HepG2 (cell line): ENCODE measurements at regions not wholly inside any gene's neighbourhood (a gene's known extent, or its start where the extent isn't known, plus 50 kb on each side); places are given as distances from the start of the nearest gene placed in this dataset.

Source experiments
- ATAC-seq: fragments of 200-7000 bp; cut with Tn5 transposase; 3 replicates; pipeline ENCODE4 v1.9.1; 2020; ENCODE audit warnings: mild to moderate bottlenecking, moderate library complexity
- BruUV-seq: library from RNA; stranded (reverse); fragments of 400-500 nt; replicated peaks from 2 replicates; lab custom pipeline; 2021; lab: Mats Ljungman, UMichigan
- CTCF ChIA-PET: fragments of 300-600 bp; formaldehyde crosslinking; extraction: SDS; loops from one replicate; lab custom pipeline; 2021; ENCODE audit warnings: low total read pairs, inconsistent platforms, low intra/inter-chr PET ratio; lab: Yijun Ruan, JAX
- POLR2A ChIA-PET: fragments of 350-600 bp; sonication (Branson Sonifier 250); formaldehyde crosslinking; loops from one replicate; lab custom pipeline; 2020; ENCODE audit warnings: antibody characterized with exemption, inconsistent platforms; lab: Yijun Ruan, JAX
- DNase-seq: peaks from one replicate; pipeline ENCODE4 v3.0.0-alpha.2; 2015; ENCODE audit warnings: low spot score
- FAIRE-seq: peaks from 3 replicates; lab custom pipeline; 2011; peaks lifted over from hg19 to GRCh38; lab: Jason Lieb, UNC
- H2AFZ ChIP-seq: one replicate; pipeline ENCODE4 v1.6.1; 2011; ENCODE audit warnings: low read length, inconsistent platforms
- H3K27ac ChIP-seq: fragments of 300-600 bp; 3 replicates; pipeline ENCODE4 v1.8.0; 2011; ENCODE audit warnings: mixed run types, mild to moderate bottlenecking, mixed read lengths, low read length, inconsistent platforms; ENCODE audit not compliant: insufficient read depth; ENCODE audit errors: extremely low read length
- H3K27me3 ChIP-seq, 2 experiments: fragments of 200-600 bp in 1 of 2; 2 replicates in 1 of 2; 3 replicates in 1 of 2; pipeline versions ENCODE4 v1.6.0 to v1.8.0; 2011; ENCODE audit warnings: low read length in 2 of 2, mild to moderate bottlenecking in 2 of 2, moderate library complexity in 2 of 2, inconsistent platforms in 1 of 2; ENCODE audit not compliant: insufficient read depth in 2 of 2, control insufficient read depth in 1 of 2
- H3K36me3 ChIP-seq, 2 experiments: fragments of 200-600 bp in 1 of 2; replicated peaks in 1 of 2; 2 replicates in 1 of 2; 3 replicates in 1 of 2; pipeline versions ENCODE4 v1.5.1 to v1.8.0; 2011; ENCODE audit warnings: low read length in 2 of 2, inconsistent platforms in 1 of 2; ENCODE audit not compliant: insufficient read depth in 2 of 2, control insufficient read depth in 1 of 2
- H3K4me1 ChIP-seq: 2 replicates; pipeline ENCODE4 v1.5.1; 2012; ENCODE audit warnings: low read length, inconsistent platforms; ENCODE audit not compliant: insufficient read depth
- H3K4me2 ChIP-seq: 2 replicates; pipeline ENCODE4 v1.6.0; 2011; ENCODE audit warnings: low read depth, low read length, inconsistent platforms
- H3K4me3 ChIP-seq, 3 experiments: fragments of 200-600 bp in 1 of 3; sonication (generic), shearing (Covaris generic) in 1 of 3; replicated peaks in 1 of 3; 2 replicates each; pipeline ENCODE4 v1.5.1; 2011 to 2016; ENCODE audit warnings: low read length in 3 of 3, inconsistent platforms in 2 of 3, low read depth in 2 of 3, mild to moderate bottlenecking in 2 of 3, control low read depth in 1 of 3, mixed read lengths in 1 of 3; ENCODE audit not compliant: insufficient read depth in 1 of 3
- H3K79me2 ChIP-seq: one replicate; pipeline ENCODE4 v1.6.1; 2011; ENCODE audit warnings: low read length, inconsistent platforms; ENCODE audit not compliant: insufficient read depth
- H3K9ac ChIP-seq: 2 replicates; pipeline ENCODE4 v1.6.0; 2011; ENCODE audit warnings: mild to moderate bottlenecking, low read depth, low read length, inconsistent platforms; ENCODE audit not compliant: insufficient read depth
- H3K9me3 ChIP-seq: 2 replicates; pipeline ENCODE4 v1.5.1; 2012; ENCODE audit warnings: mild to moderate bottlenecking, low read length
- H4K20me1 ChIP-seq: 2 replicates; pipeline ENCODE4 v1.6.0; 2011; ENCODE audit warnings: inconsistent platforms, mild to moderate bottlenecking, low read length, moderate library complexity; ENCODE audit not compliant: insufficient read depth
- ARNTL ChIP-seq: sonication (generic); formaldehyde crosslinking; IDR thresholded peaks from 2 replicates; pipeline ENCODE4 v1.4.0; 2020; ENCODE audit warnings: mild to moderate bottlenecking, missing genetic modification reagents
- DNMT1 ChIP-seq: sonication (generic); formaldehyde crosslinking; IDR thresholded peaks from 2 replicates; pipeline ENCODE4 v1.5.1; 2020; ENCODE audit warnings: mild to moderate bottlenecking, missing genetic modification reagents
- ELF3 ChIP-seq: IDR thresholded peaks from 2 replicates; pipeline ENCODE4 v1.6.1; 2016; ENCODE audit warnings: missing genetic modification reagents, missing compliant biosample characterization
- KAT8 ChIP-seq: IDR thresholded peaks from 2 replicates; pipeline ENCODE4 v1.6.1; 2016; ENCODE audit warnings: missing genetic modification reagents, missing compliant biosample characterization
- NFE2L1 ChIP-seq: sonication (generic); formaldehyde crosslinking; IDR thresholded peaks from 2 replicates; pipeline ENCODE4 v1.4.0; 2020; ENCODE audit warnings: missing genetic modification reagents, mild to moderate bottlenecking, borderline replicate concordance
- POGK ChIP-seq: sonication (generic); formaldehyde crosslinking; conservative IDR thresholded peaks from 2 replicates; pipeline ENCODE4 v1.8.0; 2022; ENCODE audit warnings: mild to moderate bottlenecking, moderate library complexity, missing genetic modification reagents
- POLR2G ChIP-seq: fragments of 200-400 bp; formaldehyde crosslinking; IDR thresholded peaks from 2 replicates; pipeline ENCODE4 v1.6.1; 2018; ENCODE audit warnings: mild to moderate bottlenecking, low read depth, low read length, moderate library complexity
- RBAK ChIP-seq: sonication (generic); formaldehyde crosslinking; IDR thresholded peaks from 2 replicates; pipeline ENCODE4 v1.5.1; 2020; ENCODE audit warnings: mild to moderate bottlenecking, missing genetic modification reagents
- REXO4 ChIP-seq: sonication (generic); formaldehyde crosslinking; IDR thresholded peaks from 2 replicates; pipeline ENCODE4 v1.8.0; 2022; ENCODE audit warnings: missing genetic modification reagents, mild to moderate bottlenecking, borderline replicate concordance
- SMARCC2 ChIP-seq: fragments of 450-650 bp; IDR thresholded peaks from 2 replicates; pipeline ENCODE4 v1.6.1; 2017; ENCODE audit warnings: antibody characterized with exemption, mild to moderate bottlenecking
- ZNF33B ChIP-seq: sonication (generic); formaldehyde crosslinking; IDR thresholded peaks from 2 replicates; pipeline ENCODE4 v1.5.1; 2020; ENCODE audit warnings: mild to moderate bottlenecking, missing genetic modification reagents
- ZNF367 ChIP-seq: sonication (generic); formaldehyde crosslinking; IDR thresholded peaks from 2 replicates; pipeline ENCODE4 v1.4.0; 2020; ENCODE audit warnings: missing genetic modification reagents, borderline replicate concordance
- ZNF709 ChIP-seq: sonication (generic); formaldehyde crosslinking; IDR thresholded peaks from 2 replicates; pipeline ENCODE4 v1.5.0; 2020; ENCODE audit warnings: mild to moderate bottlenecking, missing genetic modification reagents
- ZNF737 ChIP-seq: sonication (generic); formaldehyde crosslinking; IDR thresholded peaks from 2 replicates; pipeline ENCODE4 v1.5.0; 2020; ENCODE audit warnings: missing genetic modification reagents, mild to moderate bottlenecking, borderline replicate concordance
- ZNF816 ChIP-seq: sonication (generic); formaldehyde crosslinking; IDR thresholded peaks from 2 replicates; pipeline ENCODE4 v1.8.0; 2022; ENCODE audit warnings: missing genetic modification reagents, mild to moderate bottlenecking, borderline replicate concordance
- WGBS: methylation state at CpG from one replicate; pipeline ENCODE4 v1.1.6; 2017; ENCODE audit warnings: low lambda C conversion rate; 5-methylcytosine and 5-hydroxymethylcytosine counted together
- in situ Hi-C: cut with HindIII; loops from 2 replicates; pipeline ENCODE4 v1.10.0; 2017; ENCODE audit warnings: low pct_unique_long_range_greater_than_20kb; ENCODE audit not compliant: extremely low pct_ligation_motif_present
- intact Hi-C: fragments of 100-400 bp; cut with micrococcal nuclease; formaldehyde crosslinking; loops from one replicate; pipeline ENCODE4 v1.10.0; 2022; ENCODE audit not compliant: unreplicated experiment
- TF ChIP-seq, protein P1 (sequence below): sonication (generic); formaldehyde crosslinking; IDR thresholded peaks from 2 replicates; pipeline ENCODE4 v1.5.0; 2020; ENCODE audit warnings: missing genetic modification reagents
- TF ChIP-seq, protein P2 (sequence below): sonication (generic); formaldehyde crosslinking; IDR thresholded peaks from 2 replicates; pipeline ENCODE4 v1.5.0; 2020; ENCODE audit warnings: mild to moderate bottlenecking, missing genetic modification reagents

- TF ChIP-seq ZNF709 (CRISPR knock-in tag) (no peak), ZNF737 (CRISPR knock-in tag) (no peak), DNMT1 (CRISPR knock-in tag) (no peak), REXO4 (no peak)
Measured at GRCh38 chr4:185936650-185937376, 124.8 kb upstream of the SORBS2 start (continued).

DNA sequence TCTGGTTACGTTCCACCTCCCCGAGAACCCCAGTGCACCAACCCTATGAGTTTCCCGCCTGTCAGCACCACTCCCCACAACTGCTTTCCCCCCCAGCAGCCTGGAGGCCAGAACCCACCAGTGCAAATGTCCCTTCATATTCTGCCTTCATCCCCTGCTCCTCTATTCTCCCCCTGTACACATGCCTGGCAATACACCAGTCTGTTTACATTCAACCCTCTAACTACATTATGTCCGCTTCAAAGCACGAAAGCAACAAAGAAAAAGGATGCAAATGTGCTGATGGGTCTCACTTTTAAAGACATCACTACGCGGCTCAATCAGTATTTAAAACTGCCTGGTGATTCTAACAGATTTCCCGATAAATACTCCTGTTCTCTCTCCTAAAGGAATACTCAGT, 126.7 kb upstream of the SORBS2 start:
- CTCF ChIA-PET: no interaction called here
- intact Hi-C loops: no loop called here
- Histone ChIP-seq H3K4me1 (no peaks in the 10 kb centered on the region), H2AFZ (no peak overlapping the region), H3K27ac (no peak overlapping the region), H3K9me3 (no peaks in the 10 kb centered on the region), H3K79me2 (no peaks in the 10 kb centered on the region), H3K27me3 (peaks cover 0 to 25% of the 10 kb centered on the region in 2 experiments; a peak in 2 of 5 replicates), H3K36me3 (no peaks in the 10 kb centered on the region), H3K4me2 (no peak overlapping the region), H3K4me3 (no peak overlapping the region), H3K9ac (no peak overlapping the region), H4K20me1 (no peaks in the 10 kb centered on the region)
- no peak for ATAC-seq
- no peak for FAIRE-seq
- no peak for DNase-seq
- no TSS peak for BruUV-seq
- POLR2A ChIA-PET: no interaction called here
- TF ChIP-seq ZNF367: no peak
- no peak for TF ChIP-seq RBAK
- no peak for TF ChIP-seq ZNF737 (CRISPR knock-in tag)
- TF ChIP-seq POGK (CRISPR knock-in tag): no peak
- no peak for TF ChIP-seq ZNF33B (CRISPR knock-in tag)
- TF ChIP-seq, protein P1, sequence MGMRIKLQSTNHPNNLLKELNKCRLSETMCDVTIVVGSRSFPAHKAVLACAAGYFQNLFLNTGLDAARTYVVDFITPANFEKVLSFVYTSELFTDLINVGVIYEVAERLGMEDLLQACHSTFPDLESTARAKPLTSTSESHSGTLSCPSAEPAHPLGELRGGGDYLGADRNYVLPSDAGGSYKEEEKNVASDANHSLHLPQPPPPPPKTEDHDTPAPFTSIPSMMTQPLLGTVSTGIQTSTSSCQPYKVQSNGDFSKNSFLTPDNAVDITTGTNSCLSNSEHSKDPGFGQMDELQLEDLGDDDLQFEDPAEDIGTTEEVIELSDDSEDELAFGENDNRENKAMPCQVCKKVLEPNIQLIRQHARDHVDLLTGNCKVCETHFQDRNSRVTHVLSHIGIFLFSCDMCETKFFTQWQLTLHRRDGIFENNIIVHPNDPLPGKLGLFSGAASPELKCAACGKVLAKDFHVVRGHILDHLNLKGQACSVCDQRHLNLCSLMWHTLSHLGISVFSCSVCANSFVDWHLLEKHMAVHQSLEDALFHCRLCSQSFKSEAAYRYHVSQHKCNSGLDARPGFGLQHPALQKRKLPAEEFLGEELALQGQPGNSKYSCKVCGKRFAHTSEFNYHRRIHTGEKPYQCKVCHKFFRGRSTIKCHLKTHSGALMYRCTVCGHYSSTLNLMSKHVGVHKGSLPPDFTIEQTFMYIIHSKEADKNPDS (CRISPR knock-in tag): no peak
- TF ChIP-seq ZNF816: no peak
- TF ChIP-seq POLR2G: no peak
- no peak for TF ChIP-seq SMARCC2
- TF ChIP-seq, protein P2, sequence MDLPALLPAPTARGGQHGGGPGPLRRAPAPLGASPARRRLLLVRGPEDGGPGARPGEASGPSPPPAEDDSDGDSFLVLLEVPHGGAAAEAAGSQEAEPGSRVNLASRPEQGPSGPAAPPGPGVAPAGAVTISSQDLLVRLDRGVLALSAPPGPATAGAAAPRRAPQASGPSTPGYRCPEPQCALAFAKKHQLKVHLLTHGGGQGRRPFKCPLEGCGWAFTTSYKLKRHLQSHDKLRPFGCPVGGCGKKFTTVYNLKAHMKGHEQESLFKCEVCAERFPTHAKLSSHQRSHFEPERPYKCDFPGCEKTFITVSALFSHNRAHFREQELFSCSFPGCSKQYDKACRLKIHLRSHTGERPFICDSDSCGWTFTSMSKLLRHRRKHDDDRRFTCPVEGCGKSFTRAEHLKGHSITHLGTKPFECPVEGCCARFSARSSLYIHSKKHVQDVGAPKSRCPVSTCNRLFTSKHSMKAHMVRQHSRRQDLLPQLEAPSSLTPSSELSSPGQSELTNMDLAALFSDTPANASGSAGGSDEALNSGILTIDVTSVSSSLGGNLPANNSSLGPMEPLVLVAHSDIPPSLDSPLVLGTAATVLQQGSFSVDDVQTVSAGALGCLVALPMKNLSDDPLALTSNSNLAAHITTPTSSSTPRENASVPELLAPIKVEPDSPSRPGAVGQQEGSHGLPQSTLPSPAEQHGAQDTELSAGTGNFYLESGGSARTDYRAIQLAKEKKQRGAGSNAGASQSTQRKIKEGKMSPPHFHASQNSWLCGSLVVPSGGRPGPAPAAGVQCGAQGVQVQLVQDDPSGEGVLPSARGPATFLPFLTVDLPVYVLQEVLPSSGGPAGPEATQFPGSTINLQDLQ (CRISPR knock-in tag): no peak
- no peak for TF ChIP-seq ARNTL
- no peak for TF ChIP-seq KAT8 (CRISPR knock-in tag)
- no peak for TF ChIP-seq NFE2L1 (CRISPR knock-in tag)
- TF ChIP-seq ELF3 (CRISPR knock-in tag): no peak
- in situ Hi-C loops: no loop called here
- 43% methylated on average over 8 of the region's 8 CpGs for WGBS
